HG02642 (cell line): ENCODE measurements at regions not wholly inside any gene's neighbourhood (a gene's known extent, or its start where the extent isn't known, plus 50 kb on each side); places are given as distances from the start of the nearest gene placed in this dataset.
A peak's percentile ranks its signal among the peaks of the same experiment; 100 is the strongest.
"Not testable (repeated sequence)": the region's sequence is repeated elsewhere in the genome, so short reads cannot be mapped to it uniquely, and the experiment has no call there.

Source experiments
- ATAC-seq: cut with Tn5 transposase; IDR thresholded peaks from one replicate; pipeline ENCODE4 v1.9.1; 2021; ENCODE audit warnings: mild to moderate bottlenecking; ENCODE audit not compliant: unreplicated experiment, poor library complexity

GRCh38 chrX:46184749-46185148 lies 360.5 kb downstream of the ZNF674 start:
- no peak for ATAC-seq

- peak; percentile 91 for ATAC-seq
Measured at GRCh38 chrX:46180258-46180687, 364.9 kb downstream of the ZNF674 start.

GRCh38 chrX:46179748-46180147 lies 365.5 kb downstream of the ZNF674 start:
- ATAC-seq = peak; percentile 7

GRCh38 chrX:46178763-46179162 lies 366.5 kb downstream of the ZNF674 start:
- no peak for ATAC-seq

GRCh38 chrX:46173159-46173558 lies 372.1 kb downstream of the ZNF674 start:
- ATAC-seq = no peak

GRCh38 chrX:46171457-46171856 lies 373.8 kb downstream of the ZNF674 start:
- not testable (repeated sequence) for ATAC-seq

GRCh38 chrX:46169808-46170207 lies 375.4 kb downstream of the ZNF674 start:
- no peak for ATAC-seq

DNA sequence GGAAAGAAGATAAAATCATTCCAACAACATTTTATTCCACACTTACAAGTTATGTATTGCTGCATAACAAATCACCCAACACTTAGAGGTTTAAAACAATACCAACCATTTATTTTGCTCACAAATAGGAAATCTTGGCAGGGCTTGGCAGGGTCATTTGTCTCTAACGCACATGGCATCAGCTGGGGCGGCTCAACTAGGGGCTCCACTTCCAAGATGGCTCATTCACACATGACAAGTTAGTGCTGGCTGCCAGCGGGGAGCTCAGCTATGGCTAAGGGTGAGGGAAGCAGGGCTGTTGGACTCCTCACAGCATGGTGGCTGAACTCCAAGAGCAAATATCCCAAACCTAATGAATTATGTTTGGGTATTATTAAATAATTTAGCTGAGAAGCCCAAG lies 377.0 kb downstream of the ZNF674 start:
- ATAC-seq = no peak

GRCh38 chrX:46165866-46166265 lies 379.4 kb downstream of the ZNF674 start:
- ATAC-seq = no peak

- ATAC-seq = no peak
Measured at GRCh38 chrX:46165411-46165810, 379.8 kb downstream of the ZNF674 start.

GRCh38 chrX:46152756-46153155 lies 392.5 kb downstream of the ZNF674 start:
- no peak for ATAC-seq

- not testable (repeated sequence) for ATAC-seq
Measured at GRCh38 chrX:46151332-46151731, 393.9 kb downstream of the ZNF674 start.

DNA sequence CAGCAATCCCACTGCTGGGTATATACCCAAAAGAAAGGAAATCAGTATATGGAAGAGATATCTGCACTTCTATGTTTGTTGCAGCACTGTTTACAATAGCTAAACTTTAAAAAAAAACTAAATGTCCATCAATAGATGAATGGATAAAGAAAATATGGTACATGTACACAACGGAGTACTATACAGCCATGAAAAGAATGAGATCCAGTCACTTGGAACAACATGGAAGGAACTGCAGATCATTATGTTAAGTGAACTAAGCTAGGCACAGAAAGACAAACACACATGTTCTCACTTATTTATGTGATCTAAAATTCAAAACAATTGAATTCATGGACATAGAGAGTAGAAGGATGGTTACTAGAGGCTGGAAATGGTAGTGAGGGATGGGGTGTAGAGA lies 400.7 kb downstream of the ZNF674 start:
- no peak for ATAC-seq

GRCh38 chrX:46140272-46140671 lies 404.9 kb downstream of the ZNF674 start:
- no peak for ATAC-seq

GRCh38 chrX:46130247-46130646 lies 415.0 kb downstream of the ZNF674 start:
- ATAC-seq = no peak

DNA sequence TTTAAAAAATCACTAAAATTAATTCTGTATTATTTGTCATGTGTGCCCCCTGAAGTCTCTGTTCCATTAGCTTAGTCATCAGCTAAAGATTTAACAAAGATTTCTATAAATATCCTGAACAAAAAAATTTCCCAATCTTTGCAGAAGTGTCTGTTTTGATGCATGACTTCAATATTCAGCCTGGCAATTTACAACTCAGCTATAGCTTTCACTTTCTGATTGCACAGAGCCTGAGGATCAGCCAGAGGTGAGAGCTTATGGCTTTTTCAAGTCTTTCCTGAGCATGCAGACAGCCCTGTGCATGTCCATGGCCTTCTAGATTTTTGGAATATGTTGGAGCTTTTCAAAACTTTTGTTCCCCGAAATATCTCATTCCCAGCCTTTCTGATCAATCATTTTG lies 420.1 kb downstream of the ZNF674 start:
- ATAC-seq = no peak

- no peak for ATAC-seq
Measured at GRCh38 chrX:46117234-46117633, 428.0 kb downstream of the ZNF674 start.

GRCh38 chrX:46087310-46087709 lies 457.9 kb downstream of the ZNF674 start:
- ATAC-seq = not testable (repeated sequence)

GRCh38 chrX:46080121-46080520 lies 465.1 kb downstream of the ZNF674 start:
- not testable (repeated sequence) for ATAC-seq

DNA sequence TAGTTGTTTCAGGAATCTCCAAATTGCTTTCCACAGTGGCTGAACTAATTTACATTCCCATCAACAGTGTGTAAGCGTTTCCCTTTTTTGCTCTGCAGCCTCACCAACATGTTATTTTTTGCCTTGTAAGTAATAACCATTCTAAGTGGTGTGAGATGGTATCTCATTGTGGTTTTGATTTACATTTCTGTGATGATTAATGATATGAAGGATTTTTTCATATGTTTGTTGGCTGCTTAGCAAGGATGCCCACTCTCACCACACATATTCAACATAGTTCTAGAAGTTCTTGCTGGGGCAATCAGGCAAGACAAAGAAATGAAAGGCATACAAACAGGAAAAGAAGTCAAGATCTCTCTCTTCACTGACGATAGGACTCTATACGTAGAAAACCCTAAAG lies 472.4 kb downstream of the ZNF674 start:
- ATAC-seq = no peak

- no peak for ATAC-seq
Measured at GRCh38 chrX:46072372-46072771, 472.8 kb downstream of the ZNF674 start.

DNA sequence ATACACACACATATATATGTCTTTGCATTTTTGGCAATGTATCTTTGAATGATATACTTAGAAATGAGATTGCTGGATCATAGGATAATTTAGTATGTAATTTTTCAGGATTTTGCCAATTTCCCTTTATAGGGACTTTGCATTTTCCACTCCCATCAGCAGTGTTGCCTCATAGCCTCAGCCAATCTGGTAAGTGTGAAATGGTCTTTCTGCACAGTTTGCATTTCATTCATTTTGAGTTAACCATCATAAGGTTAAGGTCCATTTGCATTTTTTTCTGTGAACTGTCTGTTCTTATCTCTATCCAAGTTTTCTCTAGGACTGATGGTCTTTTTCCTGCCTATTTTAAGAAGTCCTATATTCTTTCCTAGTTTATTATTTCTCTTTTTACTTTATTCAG lies 474.8 kb downstream of the ZNF674 start:
- no peak for ATAC-seq

DNA sequence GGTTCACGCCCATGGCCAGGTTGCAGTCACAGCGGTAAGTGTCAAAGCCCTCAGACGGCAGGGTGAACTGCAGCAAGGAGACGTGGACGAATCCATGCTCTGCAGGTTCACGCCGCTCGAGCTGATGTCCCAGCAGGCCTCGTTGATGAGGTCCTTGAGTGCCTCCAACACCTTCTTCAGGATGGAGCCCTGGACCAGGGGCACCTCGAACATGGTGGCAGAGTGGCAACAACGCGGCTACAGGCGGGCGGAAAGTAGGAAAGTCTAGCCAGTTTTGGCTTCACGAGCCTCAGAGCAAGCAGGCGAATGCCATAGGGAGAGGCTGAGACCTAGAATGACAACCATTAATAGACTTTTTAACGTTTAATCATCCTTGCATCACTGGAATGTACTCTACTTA lies 485.9 kb downstream of the ZNF674 start:
- ATAC-seq = no peak
